BJ (cell line): ENCODE measurements at regions not wholly inside any gene's neighbourhood (a gene's known extent, or its start where the extent isn't known, plus 50 kb on each side); places are given as distances from the start of the nearest gene placed in this dataset.

Experiments
- CTCF ChIA-PET: fragments of 350-600 bp; formaldehyde crosslinking; extraction: SDS; loops from one replicate; lab custom pipeline; 2021; ENCODE audit warnings: antibody characterized with exemption, inconsistent platforms; lab: Yijun Ruan, JAX
- POLR2A ChIA-PET: fragments of 300-600 bp; sonication (Branson Sonifier 250); formaldehyde crosslinking; extraction: SDS; loops from one replicate; lab custom pipeline; 2021; ENCODE audit warnings: antibody characterized with exemption; lab: Charles Lee
- DNase-seq: peaks from one replicate; pipeline ENCODE4 v3.0.0-alpha.2; 2011; ENCODE audit warnings: low read depth
- H3K27me3 ChIP-seq: 2 replicates; pipeline ENCODE4 v1.6.0; 2011; ENCODE audit warnings: low read length; ENCODE audit not compliant: control insufficient read depth, insufficient read depth
- H3K36me3 ChIP-seq: 2 replicates; pipeline ENCODE4 v1.5.1; 2011; ENCODE audit warnings: low read length; ENCODE audit not compliant: control insufficient read depth, insufficient read depth
- H3K4me3 ChIP-seq: 2 replicates; pipeline ENCODE4 v1.5.1; 2011; ENCODE audit warnings: low read depth, mild to moderate bottlenecking, control low read depth, low read length
- TF ChIP-seq, protein P1 (sequence below): IDR thresholded peaks from 2 replicates; pipeline ENCODE4 v1.5.1; 2011; ENCODE audit warnings: low read depth, mild to moderate bottlenecking, control low read depth, inconsistent platforms, low read length, moderate library complexity; ENCODE audit not compliant: insufficient read depth

- ChIA-PET CTCF (interaction anchor here (1.1 to 1.4 kb wide), 3 partner anchors 16 to 311 kb away, joined by 3 to 5 read pairs (median 3); no protein-coding TSS in a partner anchor), POLR2A (no interaction called here)
- H3K36me3 ChIP-seq, result no peaks in the 10 kb centered on the region
- DNase-seq, result no peak
- TF ChIP-seq, protein P1, sequence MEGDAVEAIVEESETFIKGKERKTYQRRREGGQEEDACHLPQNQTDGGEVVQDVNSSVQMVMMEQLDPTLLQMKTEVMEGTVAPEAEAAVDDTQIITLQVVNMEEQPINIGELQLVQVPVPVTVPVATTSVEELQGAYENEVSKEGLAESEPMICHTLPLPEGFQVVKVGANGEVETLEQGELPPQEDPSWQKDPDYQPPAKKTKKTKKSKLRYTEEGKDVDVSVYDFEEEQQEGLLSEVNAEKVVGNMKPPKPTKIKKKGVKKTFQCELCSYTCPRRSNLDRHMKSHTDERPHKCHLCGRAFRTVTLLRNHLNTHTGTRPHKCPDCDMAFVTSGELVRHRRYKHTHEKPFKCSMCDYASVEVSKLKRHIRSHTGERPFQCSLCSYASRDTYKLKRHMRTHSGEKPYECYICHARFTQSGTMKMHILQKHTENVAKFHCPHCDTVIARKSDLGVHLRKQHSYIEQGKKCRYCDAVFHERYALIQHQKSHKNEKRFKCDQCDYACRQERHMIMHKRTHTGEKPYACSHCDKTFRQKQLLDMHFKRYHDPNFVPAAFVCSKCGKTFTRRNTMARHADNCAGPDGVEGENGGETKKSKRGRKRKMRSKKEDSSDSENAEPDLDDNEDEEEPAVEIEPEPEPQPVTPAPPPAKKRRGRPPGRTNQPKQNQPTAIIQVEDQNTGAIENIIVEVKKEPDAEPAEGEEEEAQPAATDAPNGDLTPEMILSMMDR, result no peak
- H3K4me3 ChIP-seq, result no peak overlapping the region
- H3K27me3 ChIP-seq, result no peaks in the 10 kb centered on the region
Measured at GRCh38 chr6:144895313-144896278, 610.5 kb downstream of the UTRN start.

- Histone ChIP-seq H3K4me3 (no peak overlapping the region), H3K36me3 (no peaks in the 10 kb centered on the region), H3K27me3 (no peaks in the 10 kb centered on the region)
- ChIA-PET POLR2A (no interaction called here), CTCF (interaction anchor here (1.1 to 1.4 kb wide), 2 partner anchors 17 to 57 kb away, joined by 3 read pairs; no protein-coding TSS in a partner anchor)
- TF ChIP-seq, protein P1, result no peak
- DNase-seq, result no peak
Measured at GRCh38 chr6:144896289-144896688, 611.2 kb downstream of the UTRN start.

DNA sequence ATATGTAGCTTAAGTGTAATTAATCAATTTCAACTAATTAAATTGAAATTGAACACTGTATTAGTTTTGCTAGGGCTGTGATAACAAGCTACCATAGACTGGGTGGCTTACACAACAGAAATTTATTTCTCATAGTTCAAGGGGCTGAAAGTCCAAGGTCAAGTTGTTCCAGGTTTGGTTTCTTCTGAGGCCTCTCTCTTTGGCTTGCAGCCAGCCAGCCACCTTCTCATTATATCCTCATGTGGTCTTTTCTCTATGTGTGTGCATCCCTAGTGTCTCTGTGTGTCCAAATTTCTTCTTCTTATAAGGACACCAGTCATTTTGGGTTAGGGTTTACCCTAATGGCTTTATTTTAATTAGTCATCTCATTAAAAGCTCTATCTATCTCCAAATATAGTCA, 611.7 kb downstream of the UTRN start:
- ChIA-PET POLR2A (no interaction called here), CTCF (interaction anchor here (1.1 to 1.4 kb wide), 2 partner anchors 18 to 58 kb away, joined by 3 read pairs; no protein-coding TSS in a partner anchor)
- no peaks in the 10 kb centered on the region for H3K36me3 ChIP-seq
- TF ChIP-seq, protein P1, result no peak
- no peak overlapping the region for H3K4me3 ChIP-seq
- no peaks in the 10 kb centered on the region for H3K27me3 ChIP-seq
- DNase-seq, result no peak

GRCh38 chr6:144897441-144897921, 612.3 kb downstream of the UTRN start:
- DNase-seq, result peak; percentile 94
- TF ChIP-seq, protein P1, result no peak
- ChIA-PET CTCF (no interaction called here), POLR2A (no interaction called here)
- H3K27me3 ChIP-seq, result no peaks in the 10 kb centered on the region
- H3K36me3 ChIP-seq, result no peaks in the 10 kb centered on the region
- H3K4me3 ChIP-seq, result no peak overlapping the region

GRCh38 chr6:144898052-144898689, 613.0 kb downstream of the UTRN start:
- ChIA-PET CTCF (no interaction called here), POLR2A (no interaction called here)
- no peak overlapping the region for H3K4me3 ChIP-seq
- no peak for DNase-seq
- H3K36me3 ChIP-seq, result no peaks in the 10 kb centered on the region
- TF ChIP-seq, protein P1, result no peak
- no peaks in the 10 kb centered on the region for H3K27me3 ChIP-seq
